RWPE2 (cell line): ENCODE measurements at regions not wholly inside any gene's neighbourhood (a gene's known extent, or its start where the extent isn't known, plus 50 kb on each side); places are given as distances from the start of the nearest gene placed in this dataset.

Experiments used
- ATAC-seq: fragments of 200-7000 bp; cut with Tn5 transposase; 3 replicates; pipeline ENCODE4 v1.9.1; 2021; ENCODE audit warnings: low read depth
- DNase-seq: peaks from one replicate; pipeline ENCODE4 v3.0.0-alpha.2; 2020; ENCODE audit warnings: low spot score
- H3K27ac ChIP-seq: fragments of 450-650 bp; 2 replicates; pipeline ENCODE4 v1.5.1; 2017; ENCODE audit warnings: mild to moderate bottlenecking; ENCODE audit not compliant: poor library complexity, severe bottlenecking
- H3K27me3 ChIP-seq: fragments of 250-450 bp; sonication (Bioruptor Pico); 2 replicates; pipeline ENCODE4 v1.5.1; 2021; ENCODE audit warnings: mild to moderate bottlenecking, moderate library complexity; ENCODE audit not compliant: insufficient read depth, poor library complexity, severe bottlenecking
- H3K36me3 ChIP-seq: fragments of 250-450 bp; sonication (Bioruptor Pico); 2 replicates; pipeline ENCODE4 v1.5.1; 2020; ENCODE audit warnings: low read depth, mild to moderate bottlenecking, moderate library complexity
- H3K4me1 ChIP-seq: fragments of 250-450 bp; sonication (Bioruptor Pico); 2 replicates; pipeline ENCODE4 v1.5.1; 2021; ENCODE audit warnings: mild to moderate bottlenecking, moderate library complexity; ENCODE audit not compliant: insufficient read depth, poor library complexity, severe bottlenecking
- H3K4me3 ChIP-seq: fragments of 250-450 bp; sonication (Bioruptor Pico); 2 replicates; pipeline ENCODE4 v1.5.1; 2021; ENCODE audit warnings: mild to moderate bottlenecking, moderate library complexity; ENCODE audit not compliant: severe bottlenecking
- H3K9me3 ChIP-seq: fragments of 250-450 bp; sonication (Bioruptor Pico); 2 replicates; pipeline ENCODE4 v1.5.1; 2021; ENCODE audit warnings: mild to moderate bottlenecking, moderate library complexity; ENCODE audit not compliant: severe bottlenecking
- TF ChIP-seq, protein P1 (sequence below): fragments of 450-650 bp; IDR thresholded peaks from one replicate; pipeline ENCODE4 v1.5.1; 2017; ENCODE audit warnings: mild to moderate bottlenecking, moderate library complexity; ENCODE audit not compliant: poor library complexity, severe bottlenecking

GRCh38 chr5:173796721-173797495 is 91.2 kb upstream of the CPEB4 start:
- H3K4me3 ChIP-seq: no peak overlapping the region
- H3K9me3 ChIP-seq: no peaks in the 10 kb centered on the region
- no peaks in the 10 kb centered on the region for H3K27me3 ChIP-seq
- ATAC-seq (no peak), DNase-seq (no peak)
- no peak overlapping the region for H3K27ac ChIP-seq
- TF ChIP-seq, protein P1, sequence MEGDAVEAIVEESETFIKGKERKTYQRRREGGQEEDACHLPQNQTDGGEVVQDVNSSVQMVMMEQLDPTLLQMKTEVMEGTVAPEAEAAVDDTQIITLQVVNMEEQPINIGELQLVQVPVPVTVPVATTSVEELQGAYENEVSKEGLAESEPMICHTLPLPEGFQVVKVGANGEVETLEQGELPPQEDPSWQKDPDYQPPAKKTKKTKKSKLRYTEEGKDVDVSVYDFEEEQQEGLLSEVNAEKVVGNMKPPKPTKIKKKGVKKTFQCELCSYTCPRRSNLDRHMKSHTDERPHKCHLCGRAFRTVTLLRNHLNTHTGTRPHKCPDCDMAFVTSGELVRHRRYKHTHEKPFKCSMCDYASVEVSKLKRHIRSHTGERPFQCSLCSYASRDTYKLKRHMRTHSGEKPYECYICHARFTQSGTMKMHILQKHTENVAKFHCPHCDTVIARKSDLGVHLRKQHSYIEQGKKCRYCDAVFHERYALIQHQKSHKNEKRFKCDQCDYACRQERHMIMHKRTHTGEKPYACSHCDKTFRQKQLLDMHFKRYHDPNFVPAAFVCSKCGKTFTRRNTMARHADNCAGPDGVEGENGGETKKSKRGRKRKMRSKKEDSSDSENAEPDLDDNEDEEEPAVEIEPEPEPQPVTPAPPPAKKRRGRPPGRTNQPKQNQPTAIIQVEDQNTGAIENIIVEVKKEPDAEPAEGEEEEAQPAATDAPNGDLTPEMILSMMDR: no peak
- H3K36me3 ChIP-seq: no peaks in the 10 kb centered on the region
- peaks cover 10% of the 10 kb centered on the region for H3K4me1 ChIP-seq

DNA sequence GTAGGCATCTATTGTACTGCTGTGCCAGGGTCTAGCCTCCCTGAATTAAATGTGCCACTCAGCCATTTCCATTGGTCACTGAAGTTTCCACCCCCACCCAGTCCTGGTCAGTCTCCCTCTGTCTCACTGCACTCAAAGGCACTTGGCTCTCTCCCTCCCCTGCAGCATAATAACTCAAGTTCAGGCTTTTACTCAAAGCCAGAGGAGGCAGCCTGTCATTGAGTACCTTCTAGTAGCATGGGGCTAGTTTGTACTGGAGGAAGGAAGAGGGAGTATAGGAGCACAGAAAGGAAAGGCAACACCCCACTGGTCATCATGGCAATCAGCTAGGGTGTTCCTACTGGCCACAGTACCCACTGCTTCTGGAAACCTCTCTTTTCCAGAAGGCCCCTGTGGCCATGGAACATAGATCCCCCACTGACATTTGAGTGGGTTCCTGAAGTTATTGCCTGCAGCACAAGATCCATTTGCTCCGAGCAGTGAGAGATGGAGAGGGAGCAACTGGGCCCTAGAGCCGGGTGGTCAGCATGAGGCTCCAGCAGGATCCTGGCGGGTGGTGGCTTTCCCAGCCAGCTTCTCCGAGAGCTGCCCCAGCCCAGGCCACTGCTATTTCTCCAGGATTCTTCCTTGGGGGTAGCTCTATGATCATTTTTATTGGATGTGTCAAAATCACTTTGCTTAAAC is 89.9 kb upstream of the CPEB4 start:
- DNase-seq (no peak), ATAC-seq (no peak)

DNA sequence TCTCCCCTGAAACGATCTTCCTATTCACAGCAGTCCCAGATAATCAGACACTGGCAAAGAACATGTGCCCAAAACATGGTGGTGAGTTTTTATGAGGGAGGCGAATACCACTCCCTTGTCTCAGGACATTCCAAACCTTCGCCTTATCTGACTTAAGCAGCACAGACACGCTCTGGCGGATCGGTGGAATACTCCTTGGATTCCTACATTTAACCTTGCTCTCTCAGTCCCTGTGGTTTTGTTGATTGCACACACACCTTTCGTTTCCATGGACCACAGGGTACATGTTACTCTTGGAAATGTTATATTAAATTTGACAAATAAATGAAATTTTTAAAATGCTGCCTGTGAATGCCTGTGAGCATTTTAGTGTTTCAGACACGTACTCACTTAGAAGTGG is 87.8 kb upstream of the CPEB4 start:
- no peak overlapping the region for H3K27ac ChIP-seq
- H3K36me3 ChIP-seq: no peaks in the 10 kb centered on the region

More for the DNA sequence above, 89.9 kb upstream of the CPEB4 start:
- Histone ChIP-seq H3K27ac (no peak overlapping the region), H3K36me3 (no peaks in the 10 kb centered on the region), H3K4me3 (no peak overlapping the region), H3K27me3 (no peaks in the 10 kb centered on the region), H3K9me3 (no peaks in the 10 kb centered on the region), H3K4me1 (peaks cover 20% of the 10 kb centered on the region)
- TF ChIP-seq, protein P1: no peak

GRCh38 chr5:173801006-173801405 is 87.1 kb upstream of the CPEB4 start:
- Histone ChIP-seq H3K36me3 (no peaks in the 10 kb centered on the region), H3K9me3 (no peaks in the 10 kb centered on the region), H3K4me1 (peaks cover 14% of the 10 kb centered on the region), H3K27me3 (no peaks in the 10 kb centered on the region), H3K27ac (no peak overlapping the region), H3K4me3 (no peak overlapping the region)
- TF ChIP-seq, protein P1: no peak
- DNase-seq: no peak
- no peak for ATAC-seq

More for the DNA sequence above, 87.8 kb upstream of the CPEB4 start:
- peaks cover 14% of the 10 kb centered on the region for H3K4me1 ChIP-seq
- ATAC-seq (no peak), DNase-seq (no peak)
- TF ChIP-seq, protein P1: no peak
- H3K9me3 ChIP-seq: no peaks in the 10 kb centered on the region
- H3K27me3 ChIP-seq: no peaks in the 10 kb centered on the region
- no peak overlapping the region for H3K4me3 ChIP-seq
